Stomach (tissue), 4 donors: ENCODE measurements at regions not wholly inside any gene's neighbourhood (a gene's known extent, or its start where the extent isn't known, plus 50 kb on each side); places are given as distances from the start of the nearest gene placed in this dataset.

Experiments used
- POLR2A ChIP-seq, 4 donors: fragments of 450-650 bp; IDR thresholded peaks; one replicate each; pipeline ENCODE4 v1.6.1; 2016; ENCODE audit warnings: antibody characterized with exemption in 4 of 4, control low read depth in 2 of 4, mild to moderate bottlenecking in 1 of 4, moderate library complexity in 1 of 4
- POLR2AphosphoS5 ChIP-seq, 3 donors: sonication (generic); formaldehyde crosslinking; IDR thresholded peaks; one replicate each; pipeline ENCODE4 v1.6.1; 2016; ENCODE audit warnings: antibody characterized with exemption in 3 of 3
- TF ChIP-seq, protein P1 (sequence below), 7 experiments: fragments of 450-650 bp in 4 of 7; fragments of 200-600 bp in 3 of 7; sonication (generic) in 3 of 7; IDR thresholded peaks; one replicate each; pipeline ENCODE4 v1.5.1; 2016 to 2019; ENCODE audit warnings: antibody characterized with exemption in 7 of 7, control low read depth in 2 of 7, mild to moderate bottlenecking in 1 of 7

DNA sequence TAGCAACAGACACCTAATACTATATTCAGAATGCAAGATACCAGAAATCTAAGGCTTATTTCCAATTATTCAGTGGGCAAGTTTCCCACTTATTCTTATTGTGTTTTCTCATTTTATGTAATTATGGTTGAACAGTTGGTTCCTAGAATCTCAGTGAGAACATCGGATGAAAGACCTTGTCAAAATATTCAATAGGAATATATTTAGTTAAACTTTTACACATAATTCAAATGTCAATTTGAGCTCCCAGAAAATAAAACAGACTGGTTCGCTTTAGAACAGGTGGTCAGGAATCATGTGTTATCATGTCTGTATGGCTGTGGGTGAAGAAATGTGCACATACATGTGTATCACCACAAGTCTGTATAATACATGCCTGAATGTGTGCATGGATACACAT lies 447.8 kb downstream of the MED10 start:
- TF ChIP-seq, protein P1, sequence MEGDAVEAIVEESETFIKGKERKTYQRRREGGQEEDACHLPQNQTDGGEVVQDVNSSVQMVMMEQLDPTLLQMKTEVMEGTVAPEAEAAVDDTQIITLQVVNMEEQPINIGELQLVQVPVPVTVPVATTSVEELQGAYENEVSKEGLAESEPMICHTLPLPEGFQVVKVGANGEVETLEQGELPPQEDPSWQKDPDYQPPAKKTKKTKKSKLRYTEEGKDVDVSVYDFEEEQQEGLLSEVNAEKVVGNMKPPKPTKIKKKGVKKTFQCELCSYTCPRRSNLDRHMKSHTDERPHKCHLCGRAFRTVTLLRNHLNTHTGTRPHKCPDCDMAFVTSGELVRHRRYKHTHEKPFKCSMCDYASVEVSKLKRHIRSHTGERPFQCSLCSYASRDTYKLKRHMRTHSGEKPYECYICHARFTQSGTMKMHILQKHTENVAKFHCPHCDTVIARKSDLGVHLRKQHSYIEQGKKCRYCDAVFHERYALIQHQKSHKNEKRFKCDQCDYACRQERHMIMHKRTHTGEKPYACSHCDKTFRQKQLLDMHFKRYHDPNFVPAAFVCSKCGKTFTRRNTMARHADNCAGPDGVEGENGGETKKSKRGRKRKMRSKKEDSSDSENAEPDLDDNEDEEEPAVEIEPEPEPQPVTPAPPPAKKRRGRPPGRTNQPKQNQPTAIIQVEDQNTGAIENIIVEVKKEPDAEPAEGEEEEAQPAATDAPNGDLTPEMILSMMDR (IDR thresholded peaks at IDR 0.05), result no peak
- TF ChIP-seq POLR2A (IDR thresholded peaks at IDR 0.05) (no peak), POLR2AphosphoS5 (IDR thresholded peaks at IDR 0.05) (no peak)
